Panc1 (cell line): ENCODE measurements at regions not wholly inside any gene's neighbourhood (a gene's known extent, or its start where the extent isn't known, plus 50 kb on each side); places are given as distances from the start of the nearest gene placed in this dataset.

ENCODE experiments used
- ATAC-seq: fragments of 200-7000 bp; cut with Tn5 transposase; 2 replicates; pipeline ENCODE4 v1.9.1; 2020; ENCODE audit warnings: mild to moderate bottlenecking, moderate library complexity
- BruUV-seq: library from RNA; stranded (reverse); fragments of 400-500 nt; replicated peaks from 2 replicates; lab custom pipeline; 2021; lab: Mats Ljungman, UMichigan
- CTCF ChIA-PET: fragments of 300-600 bp; sonication (Branson Sonifier 250); formaldehyde crosslinking; loops from one replicate; lab custom pipeline; 2022; ENCODE audit warnings: antibody characterized with exemption; lab: Charles Lee
- POLR2A ChIA-PET: fragments of 300-600 bp; sonication (Branson Sonifier 250); formaldehyde crosslinking; loops from one replicate; lab custom pipeline; 2022; ENCODE audit warnings: antibody characterized with exemption; lab: Charles Lee
- DNase-seq: peaks from one replicate; pipeline ENCODE4 v3.0.0-alpha.2; 2010; ENCODE audit warnings: low read depth, low spot score
- H3K27ac ChIP-seq: 2 replicates; pipeline ENCODE4 v1.5.1; 2011; ENCODE audit warnings: mild to moderate bottlenecking, low read length, inconsistent platforms
- H3K27me3 ChIP-seq: fragments of 200-500 bp; sonication (Bioruptor generic); 2 replicates; pipeline ENCODE4 v1.6.0; 2014; ENCODE audit warnings: low read length, inconsistent platforms; ENCODE audit not compliant: control insufficient read depth, insufficient read depth
- H3K36me3 ChIP-seq: fragments of 200-500 bp; sonication (Bioruptor generic); 2 replicates; pipeline ENCODE4 v1.5.1; 2014; ENCODE audit warnings: inconsistent platforms, mild to moderate bottlenecking, low read length, moderate library complexity; ENCODE audit not compliant: control insufficient read depth, insufficient read depth
- H3K4me1 ChIP-seq: 2 replicates; pipeline ENCODE4 v1.5.1; 2011; ENCODE audit warnings: inconsistent platforms, mild to moderate bottlenecking, low read length, moderate library complexity; ENCODE audit not compliant: control insufficient read depth, insufficient read depth
- H3K4me3 ChIP-seq, 2 experiments: 2 replicates each; pipeline ENCODE4 v1.5.1; 2011 to 2012; ENCODE audit warnings: low read depth in 2 of 2, low read length in 2 of 2, mild to moderate bottlenecking in 2 of 2, inconsistent platforms in 1 of 2, moderate library complexity in 1 of 2
- H3K9me3 ChIP-seq: fragments of 200-500 bp; sonication (Bioruptor generic); 2 replicates; pipeline ENCODE4 v1.5.1; 2014; ENCODE audit warnings: low read depth, mild to moderate bottlenecking, inconsistent platforms, low read length, moderate library complexity; ENCODE audit not compliant: control insufficient read depth, insufficient read depth
- POLR2AphosphoS5 ChIP-seq: IDR thresholded peaks from 2 replicates; pipeline ENCODE4 v1.6.1; 2012; ENCODE audit warnings: mild to moderate bottlenecking, low read depth, low read length, moderate library complexity
- SIN3A ChIP-seq: IDR thresholded peaks from 2 replicates; pipeline ENCODE4 v1.6.1; 2012; ENCODE audit warnings: low read depth, mild to moderate bottlenecking, low read length, moderate library complexity, borderline replicate concordance; ENCODE audit not compliant: insufficient read depth
- TCF7L2 ChIP-seq: IDR thresholded peaks from 2 replicates; pipeline ENCODE4 v1.6.1; 2011; ENCODE audit warnings: mild to moderate bottlenecking, low read depth, low read length, inconsistent platforms
- in situ Hi-C: cut with HindIII; loops from 2 replicates; pipeline ENCODE4 v1.10.0; 2016; ENCODE audit warnings: low sequenced_read_pairs, low pct_unique_long_range_greater_than_20kb
- intact Hi-C: fragments of 100-400 bp; cut with micrococcal nuclease; formaldehyde crosslinking; loops from one replicate; pipeline ENCODE4 v1.10.0; 2022; ENCODE audit not compliant: unreplicated experiment
- TF ChIP-seq, protein P1 (sequence below): fragments of 450-650 bp; IDR thresholded peaks from 2 replicates; pipeline ENCODE4 v1.5.1; 2017; ENCODE audit warnings: mild to moderate bottlenecking
- TF ChIP-seq, protein P2 (sequence below), 2 experiments: IDR thresholded peaks; 2 replicates each; pipeline ENCODE4 v1.6.1; 2011 to 2012; ENCODE audit warnings: low read depth in 2 of 2, control low read depth in 1 of 2, low read length in 1 of 2, mild to moderate bottlenecking in 1 of 2, moderate library complexity in 1 of 2; ENCODE audit not compliant: insufficient read depth in 1 of 2

DNA sequence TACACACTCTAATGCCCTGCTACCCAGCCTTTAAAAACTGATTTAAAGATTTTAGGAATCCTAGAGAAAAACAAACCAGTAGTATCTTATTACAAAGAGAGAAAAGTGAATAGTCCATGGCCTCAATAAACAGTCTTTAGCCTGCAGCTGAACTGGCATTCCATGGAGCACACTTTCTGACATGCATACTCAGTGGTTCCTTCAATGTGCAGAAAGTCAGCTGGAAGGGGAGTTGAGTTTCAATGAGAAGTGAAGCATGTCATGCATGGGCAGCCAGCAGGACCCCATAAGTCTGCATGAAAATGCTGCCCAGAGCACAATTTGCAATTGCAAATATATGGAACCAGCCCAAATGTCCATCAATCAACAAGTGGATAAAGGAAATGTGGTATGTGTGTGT lies 273.7 kb downstream of the UQCRFS1 start:
- Histone ChIP-seq H3K4me1 (no peaks in the 10 kb centered on the region), H3K36me3 (no peaks in the 10 kb centered on the region), H3K27ac (no peak overlapping the region), H3K9me3 (no peaks in the 10 kb centered on the region), H3K4me3 (no peak overlapping the region), H3K27me3 (0 out of 2 replicates have a peak, but pooled peaks cover 5% of the 10 kb centered on the region)
- ChIA-PET POLR2A (interaction anchor here (0.6 kb wide), 1 partner anchor 142 kb away, joined by 6 read pairs; no protein-coding TSS in a partner anchor), CTCF (no interaction called here)
- ATAC-seq (no peak), DNase-seq (no peak)
- TF ChIP-seq TCF7L2 (no peak), SIN3A (no peak), POLR2AphosphoS5 (no peak)
- TF ChIP-seq, protein P1, sequence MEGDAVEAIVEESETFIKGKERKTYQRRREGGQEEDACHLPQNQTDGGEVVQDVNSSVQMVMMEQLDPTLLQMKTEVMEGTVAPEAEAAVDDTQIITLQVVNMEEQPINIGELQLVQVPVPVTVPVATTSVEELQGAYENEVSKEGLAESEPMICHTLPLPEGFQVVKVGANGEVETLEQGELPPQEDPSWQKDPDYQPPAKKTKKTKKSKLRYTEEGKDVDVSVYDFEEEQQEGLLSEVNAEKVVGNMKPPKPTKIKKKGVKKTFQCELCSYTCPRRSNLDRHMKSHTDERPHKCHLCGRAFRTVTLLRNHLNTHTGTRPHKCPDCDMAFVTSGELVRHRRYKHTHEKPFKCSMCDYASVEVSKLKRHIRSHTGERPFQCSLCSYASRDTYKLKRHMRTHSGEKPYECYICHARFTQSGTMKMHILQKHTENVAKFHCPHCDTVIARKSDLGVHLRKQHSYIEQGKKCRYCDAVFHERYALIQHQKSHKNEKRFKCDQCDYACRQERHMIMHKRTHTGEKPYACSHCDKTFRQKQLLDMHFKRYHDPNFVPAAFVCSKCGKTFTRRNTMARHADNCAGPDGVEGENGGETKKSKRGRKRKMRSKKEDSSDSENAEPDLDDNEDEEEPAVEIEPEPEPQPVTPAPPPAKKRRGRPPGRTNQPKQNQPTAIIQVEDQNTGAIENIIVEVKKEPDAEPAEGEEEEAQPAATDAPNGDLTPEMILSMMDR, result no peak
- TF ChIP-seq, protein P2, sequence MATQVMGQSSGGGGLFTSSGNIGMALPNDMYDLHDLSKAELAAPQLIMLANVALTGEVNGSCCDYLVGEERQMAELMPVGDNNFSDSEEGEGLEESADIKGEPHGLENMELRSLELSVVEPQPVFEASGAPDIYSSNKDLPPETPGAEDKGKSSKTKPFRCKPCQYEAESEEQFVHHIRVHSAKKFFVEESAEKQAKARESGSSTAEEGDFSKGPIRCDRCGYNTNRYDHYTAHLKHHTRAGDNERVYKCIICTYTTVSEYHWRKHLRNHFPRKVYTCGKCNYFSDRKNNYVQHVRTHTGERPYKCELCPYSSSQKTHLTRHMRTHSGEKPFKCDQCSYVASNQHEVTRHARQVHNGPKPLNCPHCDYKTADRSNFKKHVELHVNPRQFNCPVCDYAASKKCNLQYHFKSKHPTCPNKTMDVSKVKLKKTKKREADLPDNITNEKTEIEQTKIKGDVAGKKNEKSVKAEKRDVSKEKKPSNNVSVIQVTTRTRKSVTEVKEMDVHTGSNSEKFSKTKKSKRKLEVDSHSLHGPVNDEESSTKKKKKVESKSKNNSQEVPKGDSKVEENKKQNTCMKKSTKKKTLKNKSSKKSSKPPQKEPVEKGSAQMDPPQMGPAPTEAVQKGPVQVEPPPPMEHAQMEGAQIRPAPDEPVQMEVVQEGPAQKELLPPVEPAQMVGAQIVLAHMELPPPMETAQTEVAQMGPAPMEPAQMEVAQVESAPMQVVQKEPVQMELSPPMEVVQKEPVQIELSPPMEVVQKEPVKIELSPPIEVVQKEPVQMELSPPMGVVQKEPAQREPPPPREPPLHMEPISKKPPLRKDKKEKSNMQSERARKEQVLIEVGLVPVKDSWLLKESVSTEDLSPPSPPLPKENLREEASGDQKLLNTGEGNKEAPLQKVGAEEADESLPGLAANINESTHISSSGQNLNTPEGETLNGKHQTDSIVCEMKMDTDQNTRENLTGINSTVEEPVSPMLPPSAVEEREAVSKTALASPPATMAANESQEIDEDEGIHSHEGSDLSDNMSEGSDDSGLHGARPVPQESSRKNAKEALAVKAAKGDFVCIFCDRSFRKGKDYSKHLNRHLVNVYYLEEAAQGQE (IDR thresholded peaks at IDR 0.05; ENCODE audit: insufficient read depth in 1 of 2, low read depth in 2 of 2, low read length in 1 of 2), result no peak
- in situ Hi-C loops, result no loop called here
- BruUV-seq, result no TSS peak
- intact Hi-C loops, result no loop called here

DNA sequence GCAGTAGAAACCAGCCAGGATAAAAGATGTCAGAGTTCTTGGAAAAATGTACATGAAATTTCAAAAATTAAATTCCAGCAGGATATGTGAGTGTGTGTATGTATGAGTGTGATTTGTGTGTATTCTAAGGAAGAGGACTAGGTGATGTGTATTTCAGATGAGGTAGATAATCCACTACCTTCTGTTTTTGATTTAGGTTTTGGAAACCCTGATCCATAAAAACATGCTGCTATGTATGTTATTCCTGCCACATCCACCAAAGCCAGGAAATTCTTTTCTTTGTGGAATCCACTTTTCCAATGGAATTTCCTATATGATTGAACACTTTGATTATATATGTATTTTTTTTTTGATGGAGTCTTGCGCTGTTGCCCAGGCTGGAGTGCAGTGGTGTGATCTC lies 276.9 kb downstream of the UQCRFS1 start:
- DNase-seq (no peak), ATAC-seq (no peak)
- BruUV-seq, result no TSS peak
- H3K4me1 ChIP-seq, result no peaks in the 10 kb centered on the region
- ChIA-PET POLR2A (no interaction called here), CTCF (no interaction called here)
- intact Hi-C loops (no loop called here), in situ Hi-C loops (no loop called here)
- no peaks in the 10 kb centered on the region for H3K36me3 ChIP-seq
- H3K9me3 ChIP-seq, result no peaks in the 10 kb centered on the region
- TF ChIP-seq POLR2AphosphoS5 (no peak), TCF7L2 (no peak), SIN3A (no peak)
- TF ChIP-seq, protein P2 (IDR thresholded peaks at IDR 0.05; ENCODE audit: insufficient read depth in 1 of 2, low read depth in 2 of 2, low read length in 1 of 2), result no peak
- TF ChIP-seq, protein P1, result no peak
- 0 out of 2 replicates have a peak, but pooled peaks cover 3% of the 10 kb centered on the region for H3K27me3 ChIP-seq
- no peak overlapping the region for H3K27ac ChIP-seq
- H3K4me3 ChIP-seq, result no peak overlapping the region
